IMR-90 (cell line): ENCODE measurements at regions not wholly inside any gene's neighbourhood (a gene's known extent, or its start where the extent isn't known, plus 50 kb on each side); places are given as distances from the start of the nearest gene placed in this dataset.

Source experiments
- ATAC-seq: fragments of 200-7000 bp; cut with Tn5 transposase; 2 replicates; pipeline ENCODE4 v1.9.1; 2020; ENCODE audit warnings: low read depth, mild to moderate bottlenecking, moderate library complexity
- BruUV-seq: library from RNA; stranded (reverse); fragments of 400-500 nt; replicated peaks from 2 replicates; lab custom pipeline; 2021; lab: Mats Ljungman, UMichigan
- CTCF ChIA-PET: fragments of 300-600 bp; formaldehyde crosslinking; extraction: SDS; loops from one replicate; lab custom pipeline; 2021; ENCODE audit warnings: antibody characterized with exemption; lab: Yijun Ruan, JAX
- POLR2A ChIA-PET: fragments of 300-600 bp; sonication (Branson Sonifier 250); formaldehyde crosslinking; loops from one replicate; lab custom pipeline; 2022; ENCODE audit warnings: antibody characterized with exemption; ENCODE audit not compliant: unreplicated experiment; lab: Charles Lee
- DNase-seq: peaks from one replicate; pipeline ENCODE4 v3.0.0; 2013
- H2AFZ ChIP-seq: replicated peaks from 2 replicates; pipeline ENCODE3; 2013; ENCODE audit warnings: low read length, mild to moderate bottlenecking; ENCODE audit not compliant: poor library complexity
- H2AK5ac ChIP-seq: 2 replicates; pipeline ENCODE4 v1.6.1; 2013; ENCODE audit warnings: low read depth, low read length, inconsistent platforms
- H2AK9ac ChIP-seq: replicated peaks from 2 replicates; pipeline ENCODE3; 2013; ENCODE audit warnings: mild to moderate bottlenecking, low read depth, low read length, moderate library complexity; ENCODE audit not compliant: poor library complexity
- H2BK120ac ChIP-seq: 2 replicates; pipeline ENCODE4 v1.6.1; 2013; ENCODE audit warnings: low read depth, low read length, inconsistent platforms
- H2BK15ac ChIP-seq: 3 replicates; pipeline ENCODE4 v1.6.1; 2013; ENCODE audit warnings: low read depth, low read length, inconsistent platforms
- H2BK20ac ChIP-seq: 2 replicates; pipeline ENCODE4 v1.6.1; 2013; ENCODE audit warnings: low read depth, mild to moderate bottlenecking, inconsistent platforms, low read length, moderate library complexity
- H2BK5ac ChIP-seq: 2 replicates; pipeline ENCODE4 v1.6.1; 2013; ENCODE audit warnings: mild to moderate bottlenecking, low read depth, low read length, inconsistent platforms; ENCODE audit not compliant: poor library complexity, severe bottlenecking
- H3K14ac ChIP-seq: replicated peaks from 2 replicates; pipeline ENCODE4 v1.6.1; 2013; ENCODE audit warnings: low read depth, low read length, inconsistent platforms
- H3K18ac ChIP-seq: 2 replicates; pipeline ENCODE4 v1.6.1; 2013; ENCODE audit warnings: low read depth, low read length, control low read depth
- H3K23ac ChIP-seq: 2 replicates; pipeline ENCODE4 v1.6.1; 2013; ENCODE audit warnings: low read depth, low read length, inconsistent platforms
- H3K27ac ChIP-seq: 2 replicates; pipeline ENCODE4 v1.5.1; 2013; ENCODE audit warnings: mild to moderate bottlenecking, control low read depth, low read length; ENCODE audit not compliant: insufficient read depth
- H3K27me3 ChIP-seq: 2 replicates; pipeline ENCODE4 v1.6.1; 2013; ENCODE audit warnings: low read length; ENCODE audit not compliant: control insufficient read depth, insufficient read depth
- H3K36me3 ChIP-seq: 2 replicates; pipeline ENCODE4 v1.6.1; 2013; ENCODE audit warnings: low read length, mixed read lengths; ENCODE audit not compliant: control insufficient read depth, insufficient read depth
- H3K4ac ChIP-seq: 2 replicates; pipeline ENCODE4 v1.6.1; 2013; ENCODE audit warnings: low read depth, low read length, inconsistent platforms
- H3K4me1 ChIP-seq: 2 replicates; pipeline ENCODE4 v1.6.1; 2013; ENCODE audit warnings: low read length, mixed read lengths; ENCODE audit not compliant: control insufficient read depth, insufficient read depth
- H3K4me2 ChIP-seq: 2 replicates; pipeline ENCODE4 v1.6.1; 2013; ENCODE audit warnings: low read depth, mild to moderate bottlenecking, control low read depth, low read length, moderate library complexity
- H3K4me3 ChIP-seq: 2 replicates; pipeline ENCODE4 v1.5.1; 2013; ENCODE audit warnings: low read depth, mild to moderate bottlenecking, control low read depth, low read length, moderate library complexity; ENCODE audit not compliant: insufficient read depth
- H3K56ac ChIP-seq: 2 replicates; pipeline ENCODE4 v1.6.1; 2013; ENCODE audit warnings: low read length, inconsistent platforms; ENCODE audit not compliant: insufficient read depth; ENCODE audit errors: extremely low read depth
- H3K79me1 ChIP-seq, 2 experiments: 2 replicates each; pipeline ENCODE4 v1.6.1; 2013; ENCODE audit warnings: low read length in 2 of 2, inconsistent platforms in 1 of 2, low read depth in 1 of 2
- H3K9ac ChIP-seq: 2 replicates; pipeline ENCODE4 v1.6.1; 2013; ENCODE audit warnings: low read depth, low read length, control low read depth
- H3K9me1 ChIP-seq: 2 replicates; pipeline ENCODE4 v1.6.1; 2013; ENCODE audit warnings: low read length, inconsistent platforms; ENCODE audit not compliant: insufficient read depth
- H3K9me3 ChIP-seq: 2 replicates; pipeline ENCODE4 v1.6.1; 2013; ENCODE audit warnings: low read length; ENCODE audit not compliant: control insufficient read depth, insufficient read depth
- H4K20me1 ChIP-seq: 2 replicates; pipeline ENCODE4 v1.6.1; 2013; ENCODE audit warnings: low read length, inconsistent platforms; ENCODE audit not compliant: insufficient read depth
- H4K5ac ChIP-seq: 2 replicates; pipeline ENCODE4 v1.6.1; 2013; ENCODE audit warnings: mild to moderate bottlenecking, low read depth, low read length, control low read depth
- H4K8ac ChIP-seq, 2 experiments: 2 replicates each; pipeline ENCODE4 v1.6.1; 2013; ENCODE audit warnings: low read depth in 2 of 2, low read length in 2 of 2, control low read depth in 1 of 2, inconsistent platforms in 1 of 2
- H4K91ac ChIP-seq: 2 replicates; pipeline ENCODE4 v1.6.1; 2013; ENCODE audit warnings: low read depth, low read length, inconsistent platforms; ENCODE audit not compliant: insufficient read depth
- BHLHE40 ChIP-seq: fragments of 150-350 bp; IDR thresholded peaks from 2 replicates; pipeline ENCODE4 v1.6.1; 2016; ENCODE audit warnings: mild to moderate bottlenecking, low read depth, low read length
- ELK1 ChIP-seq: fragments of 150-350 bp; IDR thresholded peaks from 2 replicates; pipeline ENCODE4 v1.6.1; 2016; ENCODE audit warnings: low read depth, mild to moderate bottlenecking, low read length, moderate library complexity, borderline replicate concordance
- MAZ ChIP-seq: IDR thresholded peaks from 2 replicates; pipeline ENCODE4 v1.6.1; 2012; ENCODE audit warnings: low read depth, mild to moderate bottlenecking, low read length, improper control_type of control experiment, moderate library complexity, borderline replicate concordance
- MXI1 ChIP-seq: IDR thresholded peaks from 2 replicates; pipeline ENCODE4 v1.6.1; 2012; ENCODE audit warnings: low read depth, mild to moderate bottlenecking, low read length, moderate library complexity, borderline replicate concordance
- NFE2L2 ChIP-seq: fragments of 150-350 bp; IDR thresholded peaks from 2 replicates; pipeline ENCODE4 v1.6.1; 2016; ENCODE audit warnings: low read depth, mild to moderate bottlenecking, low read length
- POLR2A ChIP-seq: IDR thresholded peaks from 2 replicates; pipeline ENCODE4 v1.6.1; 2012; ENCODE audit warnings: mild to moderate bottlenecking, low read depth, low read length
- RAD21 ChIP-seq: IDR thresholded peaks from 2 replicates; pipeline ENCODE4 v1.6.1; 2012; ENCODE audit warnings: low read length, improper control_type of control experiment
- RCOR1 ChIP-seq: IDR thresholded peaks from 2 replicates; pipeline ENCODE4 v1.6.1; 2012; ENCODE audit warnings: mild to moderate bottlenecking, low read length, improper control_type of control experiment; ENCODE audit not compliant: insufficient replicate concordance
- WGBS, 2 experiments: methylation state at CpG; one replicate each; pipeline versions ENCODE4 v1.1.5 to v1.1.7; 2013; ENCODE audit warnings: missing lambda C conversion rate in 2 of 2; ENCODE audit not compliant: insufficient read length in 1 of 2; ENCODE audit errors: extremely low coverage in 2 of 2; 5-methylcytosine and 5-hydroxymethylcytosine counted together
- dilution Hi-C: fragments of 300-500 bp; cut with HindIII; formaldehyde crosslinking; loops from one replicate; pipeline ENCODE4 v1.14.3; 2018; ENCODE audit warnings: low sequenced_read_pairs; ENCODE audit not compliant: unreplicated experiment
- in situ Hi-C: fragments of 300-500 bp; cut with MboI; formaldehyde crosslinking; loops from 3 replicates; pipeline ENCODE4 v1.14.3; 2019; ENCODE audit warnings: low sequenced_read_pairs, inconsistent platforms, mixed read lengths
- intact Hi-C: fragments of 100-400 bp; cut with micrococcal nuclease; formaldehyde crosslinking; loops from 2 replicates; pipeline ENCODE4 v1.10.0; 2022

- dilution Hi-C loops, result no loop called here
Observed at GRCh38 chr11:70505331-70505731, 107.0 kb downstream of the CTTN start.

More at GRCh38 chr11:70505331-70505731, 107.0 kb downstream of the CTTN start:
- no peak overlapping the region for H3K27ac ChIP-seq
- H2BK120ac ChIP-seq, result no peak overlapping the region
- WGBS, 2 experiments, result 62% methylated on average over 2 of the region's 11 CpGs; no CpG with 5 or more reads in 1 of the 2 experiments
- no peak overlapping the region for H2BK15ac ChIP-seq
- no peak overlapping the region for H2BK5ac ChIP-seq
- no TSS peak for BruUV-seq
- no peak overlapping the region for H3K56ac ChIP-seq
- H4K8ac ChIP-seq, result no peak overlapping the region
- H3K4me3 ChIP-seq, result no peak overlapping the region
- intact Hi-C loops (no loop called here), in situ Hi-C loops (no loop called here)
- H3K14ac ChIP-seq, result no peak overlapping the region
- CTCF ChIA-PET, result no interaction called here
- ATAC-seq (no peak), DNase-seq (no peak)
- no peak overlapping the region for H3K4ac ChIP-seq
- peaks cover 3% of the 10 kb centered on the region; the same call in 1 of the 2 replicates for H4K20me1 ChIP-seq
- no peak overlapping the region for H2AFZ ChIP-seq
- no peak overlapping the region for H3K9ac ChIP-seq
- no peak overlapping the region for H4K5ac ChIP-seq
- no peaks in the 10 kb centered on the region for H3K36me3 ChIP-seq
- POLR2A ChIA-PET, result no interaction called here
- H4K91ac ChIP-seq, result no peak overlapping the region
- no peaks in the 10 kb centered on the region for H3K79me1 ChIP-seq
- H3K23ac ChIP-seq, result no peak overlapping the region
- H3K9me3 ChIP-seq, result no peaks in the 10 kb centered on the region
- no peak overlapping the region for H3K4me2 ChIP-seq
- H2BK20ac ChIP-seq, result no peak overlapping the region
- H2AK9ac ChIP-seq, result no peak overlapping the region
- H3K18ac ChIP-seq, result no peak overlapping the region
- no peaks in the 10 kb centered on the region for H3K4me1 ChIP-seq
- H3K27me3 ChIP-seq, result peaks cover 3% of the 10 kb centered on the region; the same call in 1 of the 2 replicates
- no peak overlapping the region for H2AK5ac ChIP-seq
- TF ChIP-seq RCOR1, result no peak
- TF ChIP-seq POLR2A, result no peak
- TF ChIP-seq RAD21, result no peak
- no peak for TF ChIP-seq ELK1
- TF ChIP-seq BHLHE40, result no peak
- no peak for TF ChIP-seq NFE2L2
- TF ChIP-seq MAZ, result no peak
- no peak for TF ChIP-seq MXI1
- no peaks in the 10 kb centered on the region for H3K9me1 ChIP-seq
